ENCODE measurements at regions not wholly inside any gene's neighbourhood (a gene's known extent, or its start where the extent isn't known, plus 50 kb on each side); places are given as distances from the start of the nearest gene placed in this dataset.

DNA sequence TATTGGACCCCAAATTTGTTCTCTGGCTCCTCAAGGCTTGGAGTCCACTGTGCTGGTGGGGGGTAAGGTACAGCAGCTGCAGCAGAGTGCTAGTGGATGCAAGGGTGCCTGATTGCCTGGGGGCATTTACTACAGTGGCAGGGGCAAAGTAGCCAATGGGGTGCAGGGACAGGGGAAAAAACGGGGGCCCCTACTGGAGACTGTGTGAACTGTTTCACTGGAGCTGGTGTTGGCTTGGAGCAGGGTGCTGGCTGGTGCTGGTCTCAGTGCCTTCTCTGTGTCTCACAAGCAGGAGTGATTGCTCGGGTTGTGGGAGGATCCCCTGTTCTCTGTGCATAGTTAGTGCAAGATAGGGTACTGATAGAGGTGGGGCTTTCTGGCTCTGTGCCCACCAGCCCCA is 935.9 kb downstream of the JRKL start:
- DNase-seq = no peak

DNA sequence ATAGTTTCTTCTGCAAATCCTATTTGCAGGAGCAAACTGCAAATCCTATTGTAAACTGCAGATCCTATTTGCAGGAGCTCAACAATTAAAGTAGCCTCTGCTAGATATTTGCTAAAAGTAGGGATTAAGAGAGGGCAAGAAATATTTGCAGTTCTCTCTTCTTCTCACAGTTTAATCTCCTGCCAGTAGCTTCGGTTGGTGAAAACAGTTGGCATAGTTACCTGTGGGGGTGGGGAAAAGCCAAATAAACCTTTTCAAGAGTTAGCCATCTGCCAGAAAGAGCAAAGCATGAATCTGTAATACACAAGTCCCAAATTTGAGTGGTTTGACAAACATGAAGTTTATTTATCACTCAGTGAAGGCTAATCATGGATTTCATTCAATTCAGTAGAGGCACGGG is 942.5 kb downstream of the JRKL start:
- DNase-seq = no peak

DNA sequence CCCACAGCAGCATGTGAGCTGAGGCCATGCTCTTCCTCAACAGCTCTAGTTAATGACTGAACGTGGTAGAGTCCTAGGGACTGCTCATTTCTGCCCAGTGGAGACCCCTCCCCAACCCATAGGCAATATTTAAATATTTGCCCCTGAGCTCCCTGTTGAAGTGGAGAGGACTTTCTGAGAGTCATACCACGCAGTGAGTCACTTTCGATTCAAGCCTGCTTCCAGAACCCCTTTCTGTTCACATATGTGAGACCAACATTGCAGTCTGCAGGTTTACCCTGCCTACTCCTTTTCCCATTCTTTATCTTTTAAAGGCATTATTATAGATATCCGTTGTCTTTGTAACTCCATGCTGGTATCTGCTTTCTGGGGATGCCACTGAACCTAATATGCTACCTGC is 946.3 kb downstream of the JRKL start:
- no peak for DNase-seq

DNA sequence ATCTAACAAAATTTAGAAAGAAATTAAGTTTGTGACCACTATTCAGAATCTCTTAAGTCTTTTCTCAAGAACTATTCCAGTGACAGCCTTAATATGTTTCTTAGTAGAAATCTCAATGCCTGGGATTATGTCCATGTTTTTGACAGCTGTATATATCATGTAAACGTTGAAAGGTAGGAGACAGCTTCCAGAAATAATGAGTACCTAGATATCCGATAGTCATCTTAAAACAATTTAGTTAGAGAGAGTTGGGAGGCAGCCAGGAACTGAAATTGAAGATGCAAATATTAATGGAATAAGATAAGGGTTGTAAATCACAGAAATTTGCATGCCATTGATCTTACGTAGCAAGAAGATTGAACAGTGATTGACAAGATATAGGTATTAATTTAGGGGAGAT is 955.2 kb downstream of the JRKL start:
- no peak for DNase-seq

DNA sequence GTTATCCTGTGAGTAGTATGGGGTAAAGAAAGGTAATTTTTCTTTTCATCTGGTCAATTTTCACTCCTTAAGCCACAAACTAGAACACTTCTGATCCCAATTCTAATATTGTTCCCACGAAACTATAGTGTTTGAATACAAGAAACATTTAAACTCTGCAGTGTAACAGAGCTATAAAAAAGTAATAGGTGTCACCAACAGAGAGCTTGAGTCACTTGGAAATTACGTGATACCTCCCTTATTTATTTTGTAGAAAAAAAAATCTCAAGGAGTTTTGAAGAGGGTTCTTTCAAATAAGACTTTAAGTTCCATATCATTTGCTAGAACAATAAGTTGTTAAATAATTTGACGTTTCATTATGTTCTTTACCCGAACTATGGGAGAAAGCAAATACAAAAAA is 959.4 kb downstream of the JRKL start:
- DNase-seq = no peak

DNA sequence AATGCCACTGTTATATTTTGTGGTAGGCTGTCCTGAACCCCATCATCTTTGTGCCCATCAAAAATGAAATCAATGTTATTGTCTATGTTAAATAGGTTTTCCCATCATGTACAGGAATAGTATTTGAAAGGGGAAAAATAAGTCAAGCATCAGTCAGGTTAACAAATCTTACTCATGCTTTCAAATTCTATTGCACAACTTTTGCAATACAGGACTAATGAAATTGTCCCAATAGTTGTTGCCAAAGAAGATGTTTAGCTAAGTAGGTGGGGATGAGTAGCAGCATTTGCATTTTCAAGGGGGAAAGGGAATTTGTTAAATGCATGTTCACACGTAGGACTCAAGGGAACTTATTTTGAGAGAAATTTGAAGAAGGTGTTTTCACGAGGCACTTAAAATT is 962.1 kb downstream of the JRKL start:
- no peak for DNase-seq

DNA sequence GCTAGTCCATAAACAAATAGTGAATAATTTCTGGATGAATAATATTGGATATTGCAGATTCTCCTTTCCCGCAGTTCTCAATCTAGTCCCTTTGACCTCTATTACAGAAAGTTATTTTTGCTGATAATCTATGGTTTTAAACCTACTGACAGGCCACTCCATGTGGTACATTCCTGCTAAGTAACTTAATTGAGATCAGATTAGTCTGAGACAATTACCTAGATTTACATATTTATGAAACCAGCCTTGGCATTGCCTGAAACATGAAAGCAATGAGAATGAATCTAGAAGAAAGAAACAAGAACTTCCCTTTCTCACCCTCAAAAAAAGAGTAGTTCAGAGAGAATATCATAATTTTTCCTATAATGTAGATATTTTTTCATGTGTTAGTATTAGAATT is 964.2 kb downstream of the JRKL start:
- DNase-seq = no peak

DNA sequence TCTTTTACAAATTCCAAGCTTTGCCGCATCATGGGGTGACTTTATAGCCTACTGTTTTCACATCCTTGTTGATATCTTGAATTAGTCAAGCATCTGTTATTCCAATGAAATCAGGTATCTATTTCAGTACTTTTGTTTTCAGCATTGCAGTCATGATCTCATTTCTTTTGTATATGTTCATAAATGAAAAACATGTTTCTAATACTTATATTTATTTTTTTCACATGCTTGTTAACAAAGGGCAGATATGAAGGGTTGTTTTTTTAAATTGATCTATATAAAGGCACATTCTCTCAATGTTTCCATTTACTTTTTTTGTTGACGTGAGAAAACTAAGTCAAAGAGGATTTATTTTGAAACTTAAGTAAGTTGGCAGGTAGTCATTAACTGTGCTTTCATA is 964.8 kb downstream of the JRKL start:
- no peak for DNase-seq

DNA sequence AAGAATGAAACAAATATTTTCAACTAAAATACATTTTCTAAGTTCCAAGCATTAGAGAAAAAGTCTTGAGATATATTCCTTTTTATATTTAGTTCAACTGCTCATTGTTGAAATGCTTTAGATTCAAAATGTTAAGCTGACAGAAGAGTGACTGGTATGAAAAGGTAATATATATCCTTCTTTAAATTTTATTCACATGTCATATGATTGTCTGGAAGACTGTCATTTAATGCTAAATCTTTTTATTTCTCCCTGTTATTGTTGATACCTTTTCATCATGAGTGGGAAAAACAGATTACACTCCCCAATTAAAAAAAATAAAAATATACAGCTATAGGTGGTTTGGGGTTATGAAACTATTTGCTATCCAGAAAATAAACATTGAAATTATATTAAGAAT is 965.4 kb downstream of the JRKL start:
- no peak for DNase-seq

DNA sequence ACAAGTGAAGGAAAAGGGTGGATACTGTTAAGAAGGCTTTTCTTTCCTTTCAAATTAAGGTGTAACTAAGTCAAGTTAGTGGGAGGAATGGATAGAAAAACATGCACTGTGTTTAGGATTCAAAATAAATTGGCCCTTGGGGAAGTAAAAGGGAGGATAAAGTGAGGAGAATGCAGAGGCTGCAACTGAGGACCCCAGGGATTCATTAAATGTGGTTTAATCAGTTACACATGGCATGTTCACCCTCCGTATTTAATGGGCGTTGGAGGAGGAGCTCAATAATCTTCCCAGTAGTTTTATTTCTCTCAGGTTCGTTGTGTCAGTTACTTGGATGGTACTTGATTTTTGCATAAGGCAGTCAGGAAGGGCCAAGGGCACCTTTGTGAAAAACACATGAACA is 966.3 kb downstream of the JRKL start:
- DNase-seq = no peak

DNA sequence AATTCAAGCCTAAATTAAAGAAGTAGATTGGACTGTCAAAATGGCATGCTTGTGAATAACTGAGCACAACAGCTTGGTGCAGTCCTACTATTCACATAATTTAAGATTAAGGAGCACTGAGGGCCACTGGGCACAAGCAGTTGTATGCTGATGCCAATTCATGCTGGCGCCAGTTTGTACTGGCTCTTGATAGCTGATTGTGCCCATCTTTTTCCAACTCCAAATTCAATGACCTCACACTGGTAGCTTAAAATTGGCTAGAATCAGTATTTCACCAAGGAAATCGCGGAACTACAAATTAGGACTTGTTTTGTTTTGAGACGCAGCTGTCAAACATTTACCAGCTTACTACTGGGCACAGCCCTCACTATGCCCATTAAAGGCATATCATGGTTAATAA is 969.2 kb downstream of the JRKL start:
- DNase-seq = no peak

DNA sequence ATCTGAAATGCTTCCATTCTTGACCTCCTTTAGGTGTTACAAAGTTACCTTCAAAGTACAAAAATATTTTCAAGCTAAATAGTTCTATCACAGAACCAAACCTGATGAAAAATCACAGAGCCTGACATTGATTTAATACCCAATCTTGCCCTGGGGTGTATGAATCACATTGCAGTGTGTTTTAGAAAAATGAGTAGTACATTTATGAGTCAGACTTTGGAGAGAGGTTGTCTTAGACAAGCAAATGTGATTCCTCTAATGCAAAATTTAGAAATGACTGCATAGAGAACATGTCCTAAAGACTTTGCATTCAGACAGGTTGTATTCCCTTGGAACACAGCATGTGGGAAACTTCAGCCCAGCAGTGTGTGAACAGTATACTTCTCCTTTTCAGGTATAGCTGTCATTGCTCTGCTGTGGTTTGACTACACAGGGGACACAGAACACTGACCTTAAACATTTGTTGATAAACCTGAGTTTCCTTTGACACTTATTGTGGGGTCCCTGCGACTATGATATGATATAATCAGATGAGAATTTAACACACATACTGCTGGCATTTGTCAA is 972.1 kb downstream of the JRKL start:
- DNase-seq = no peak

DNA sequence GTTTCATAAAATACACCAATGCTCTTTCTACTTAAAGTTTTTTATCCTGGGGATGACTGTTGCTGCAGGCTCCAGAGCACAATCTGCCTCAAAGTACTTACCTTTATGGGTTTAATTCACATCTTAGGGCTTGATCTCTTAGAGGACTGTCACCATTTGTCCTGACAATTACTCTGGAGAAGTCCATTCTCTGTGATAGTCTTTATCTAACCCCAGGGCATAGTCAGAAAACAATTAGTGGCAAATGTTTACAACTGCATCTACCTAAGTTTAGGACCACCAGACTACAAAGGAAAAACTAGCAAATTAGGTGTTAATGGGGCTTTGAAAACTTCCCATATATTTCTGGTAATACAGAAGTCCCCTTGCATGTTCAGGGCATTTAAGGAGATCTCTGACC is 973.5 kb downstream of the JRKL start:
- DNase-seq = no peak

DNA sequence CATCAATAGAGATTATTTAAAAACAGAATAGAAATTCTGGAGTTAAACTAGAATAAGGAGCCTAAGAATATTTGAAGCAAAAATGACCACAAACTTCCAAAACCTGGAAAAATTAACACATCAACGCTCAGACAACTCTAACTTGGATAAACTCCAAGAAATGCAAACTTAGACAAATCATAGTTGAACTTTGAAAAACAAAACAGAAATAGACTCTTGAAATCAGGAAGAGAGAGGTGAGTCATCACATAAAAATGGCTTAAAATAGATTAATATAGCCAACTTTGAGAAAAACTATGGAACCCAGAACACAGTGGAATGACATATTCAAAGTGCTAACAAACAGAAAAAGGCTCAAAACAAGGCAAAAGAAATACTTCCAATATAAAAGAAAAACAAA is 974.2 kb downstream of the JRKL start:
- DNase-seq = peak; percentile 3

DNA sequence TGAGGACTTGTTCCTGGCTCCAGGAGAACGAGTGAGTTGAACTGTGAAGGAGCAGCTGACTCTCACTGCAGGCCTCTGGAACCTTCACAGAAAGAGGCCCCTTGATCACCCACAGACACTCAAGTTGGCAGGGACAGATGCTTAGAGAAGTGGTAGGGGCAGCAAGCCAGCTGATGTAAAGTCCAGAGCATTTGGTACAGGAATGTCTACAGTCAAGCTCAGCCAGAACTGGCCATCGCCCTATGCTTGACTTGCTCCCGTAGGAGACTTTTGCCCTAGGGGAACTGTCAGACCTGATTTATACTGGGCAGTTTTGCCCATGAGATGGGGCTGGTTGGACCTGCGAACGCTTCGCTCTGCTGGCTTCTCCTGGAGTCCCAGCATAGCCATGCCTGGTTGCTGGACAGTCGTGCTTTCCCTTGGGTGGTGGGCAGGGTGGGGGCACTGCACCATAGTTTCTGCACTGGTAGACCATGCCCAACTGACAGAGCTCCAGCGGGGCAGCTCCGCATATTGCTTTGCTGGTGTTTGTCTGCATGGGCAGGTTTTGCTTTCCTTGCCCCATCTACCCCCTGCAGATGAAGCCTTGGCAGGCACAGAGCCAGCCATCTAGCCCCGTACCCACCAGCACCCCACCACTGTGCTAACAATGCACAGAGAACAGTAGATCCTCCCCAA is 977.7 kb downstream of the JRKL start:
- DNase-seq = no peak

DNA sequence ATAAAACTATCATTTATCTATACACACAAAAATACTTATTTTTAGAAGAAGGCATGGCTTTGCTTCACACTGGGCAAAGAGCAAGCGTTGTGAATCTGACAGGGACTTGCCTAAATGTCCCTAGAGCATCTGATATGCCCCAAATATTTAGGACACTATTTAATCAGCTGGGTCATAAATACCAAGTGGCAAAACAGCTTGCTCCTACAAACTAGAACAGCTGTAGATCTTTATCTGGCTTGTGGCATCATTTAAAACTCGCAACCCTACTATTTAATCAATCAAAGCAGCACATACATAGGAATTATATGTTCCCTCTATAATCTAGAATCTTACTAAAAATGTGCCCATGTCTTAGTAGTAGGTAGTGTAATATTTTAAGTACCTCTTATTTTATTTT is 999.5 kb downstream of the JRKL start:
- DNase-seq = no peak

DNA sequence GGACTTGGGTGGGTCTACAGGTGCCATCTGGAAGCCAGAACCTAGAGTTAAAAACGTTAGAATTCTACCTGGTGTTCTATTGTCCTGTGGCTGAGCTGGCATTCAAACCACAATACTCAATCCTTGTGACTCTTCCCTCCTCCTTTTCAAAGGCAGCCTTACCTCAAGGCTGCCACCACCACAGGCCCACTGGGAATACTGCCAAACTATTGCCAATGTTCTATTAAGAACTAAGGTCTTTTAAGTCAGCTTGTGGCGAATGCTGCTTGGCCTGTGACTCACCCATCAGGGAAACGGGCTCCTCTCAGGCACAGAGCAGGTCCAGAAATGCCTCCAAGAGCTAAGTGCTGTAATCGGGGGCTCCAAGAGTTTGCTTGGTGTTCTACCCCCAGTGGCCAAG is 1008.4 kb downstream of the JRKL start:
- no peak for DNase-seq

DNA sequence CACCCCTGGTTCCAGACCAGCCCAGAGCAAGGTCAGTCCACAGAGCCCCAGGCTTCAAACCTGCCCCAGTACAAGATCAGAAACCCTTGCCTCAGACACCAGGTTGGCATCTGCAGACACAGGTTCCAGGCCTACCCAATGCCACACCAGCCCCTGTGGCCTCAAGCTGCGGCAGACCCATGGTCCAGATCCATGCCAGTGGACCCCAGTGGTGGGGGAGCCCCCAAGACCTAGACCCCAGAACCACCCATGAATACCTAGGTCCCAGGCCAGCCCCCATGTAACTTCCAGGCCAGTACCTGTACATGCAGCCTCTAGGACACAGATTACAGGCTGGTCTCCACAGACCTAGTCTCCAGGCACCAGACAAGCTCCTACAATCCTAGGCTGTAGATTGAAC is 1019.3 kb downstream of the JRKL start:
- DNase-seq = no peak

DNA sequence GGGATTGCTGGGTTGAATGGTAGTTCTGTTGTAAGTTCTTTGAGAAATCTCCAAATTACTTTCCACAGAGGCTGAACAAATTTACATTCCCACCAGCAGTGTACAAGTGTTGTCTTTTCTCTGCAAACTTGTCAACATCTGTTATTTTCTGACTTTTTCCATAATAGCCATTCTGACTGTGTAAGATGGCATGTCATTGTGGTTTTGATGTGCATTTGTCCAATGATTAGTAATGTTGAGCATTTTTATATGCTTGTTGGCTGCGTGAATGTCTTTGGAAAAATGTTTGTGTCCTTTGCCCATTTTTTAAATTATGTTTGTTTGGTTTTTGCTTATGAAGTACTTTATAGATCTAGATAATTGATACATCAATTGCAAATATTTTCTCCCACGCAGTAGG is 1025.0 kb downstream of the JRKL start:
- no peak for DNase-seq

DNA sequence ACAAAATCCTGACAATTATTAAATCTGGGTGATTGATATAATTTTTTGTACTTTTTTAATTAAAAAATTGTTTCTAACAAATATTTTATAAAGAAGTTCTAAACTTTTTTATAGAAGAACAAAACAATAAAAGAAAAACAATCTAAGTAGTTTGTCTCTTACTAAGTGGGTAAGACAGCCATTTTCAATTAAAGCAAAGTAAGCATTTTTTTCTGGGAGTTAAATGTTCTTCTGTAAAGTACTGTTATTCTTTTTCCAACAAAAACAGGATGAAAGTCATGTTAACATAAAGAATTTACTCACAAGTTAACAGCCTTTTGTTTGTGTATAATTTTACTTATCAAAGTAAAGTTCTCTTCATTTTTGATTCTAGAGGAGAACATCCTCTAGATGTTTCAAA is 1029.9 kb downstream of the JRKL start:
- no peak for DNase-seq

DNA sequence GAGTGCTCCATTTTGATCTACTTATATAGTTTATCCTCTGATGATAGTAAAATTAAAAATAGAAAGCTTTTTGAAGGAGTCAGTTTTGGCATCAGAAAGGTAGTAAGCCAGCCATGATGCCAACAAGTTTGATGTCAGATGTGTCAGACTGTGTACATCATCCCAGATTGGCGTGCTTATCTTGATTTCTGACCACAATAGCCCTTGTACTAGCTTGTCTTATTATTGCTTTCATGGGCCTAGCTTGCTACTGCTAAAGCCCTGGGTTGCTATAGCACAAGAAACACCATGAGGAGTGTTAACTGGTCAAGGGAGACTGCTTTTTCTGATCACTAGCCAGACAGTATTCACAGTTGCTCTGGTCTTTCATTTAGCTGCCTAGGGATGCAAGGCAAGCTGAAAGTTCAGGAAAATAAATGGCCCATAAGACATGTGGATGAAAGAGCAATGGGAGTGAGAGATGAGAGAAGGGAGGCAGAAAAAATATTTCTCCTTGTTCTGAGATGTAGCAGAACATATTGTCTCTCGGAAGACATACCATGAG is 1038.5 kb downstream of the JRKL start:
- DNase-seq = no peak

DNA sequence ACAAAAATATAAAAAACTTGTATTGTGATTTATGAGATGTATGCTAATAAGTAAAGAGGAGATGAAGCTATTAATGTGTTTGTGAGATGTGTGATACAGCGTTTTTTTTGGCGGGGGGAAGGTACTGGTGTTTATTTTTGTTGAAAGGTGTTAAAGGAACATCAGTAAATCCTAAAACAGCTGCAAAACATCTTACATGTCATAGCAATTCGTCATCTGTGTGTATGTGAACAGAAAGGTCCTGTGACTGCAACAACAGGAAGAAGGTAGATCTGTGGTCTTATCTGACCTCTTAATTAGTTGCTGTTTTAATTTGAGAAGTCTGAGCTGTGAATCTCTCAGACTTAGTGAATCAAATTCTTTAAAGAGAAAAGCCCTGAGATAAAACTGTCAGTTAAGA is 1041.1 kb downstream of the JRKL start:
- no peak for DNase-seq

DNA sequence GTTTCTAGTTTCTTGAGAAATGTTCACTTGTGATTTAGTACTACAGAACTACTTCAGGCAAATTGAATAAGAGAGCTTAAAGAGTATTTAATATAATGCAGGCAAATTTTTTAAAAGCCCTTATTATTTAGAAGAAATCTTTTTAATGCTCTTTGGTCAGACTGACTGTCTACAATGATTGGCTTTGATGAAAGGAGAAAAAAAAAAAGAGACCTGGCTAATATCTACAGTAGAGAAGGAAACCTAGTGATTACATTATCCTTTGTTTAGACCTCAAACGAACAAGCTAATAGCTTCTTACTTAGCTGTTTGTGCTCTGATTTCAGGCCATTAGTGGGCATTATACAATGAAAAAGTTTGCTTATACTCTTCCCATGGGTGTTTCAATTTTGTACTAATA is 1043.1 kb downstream of the JRKL start:
- no peak for DNase-seq

DNA sequence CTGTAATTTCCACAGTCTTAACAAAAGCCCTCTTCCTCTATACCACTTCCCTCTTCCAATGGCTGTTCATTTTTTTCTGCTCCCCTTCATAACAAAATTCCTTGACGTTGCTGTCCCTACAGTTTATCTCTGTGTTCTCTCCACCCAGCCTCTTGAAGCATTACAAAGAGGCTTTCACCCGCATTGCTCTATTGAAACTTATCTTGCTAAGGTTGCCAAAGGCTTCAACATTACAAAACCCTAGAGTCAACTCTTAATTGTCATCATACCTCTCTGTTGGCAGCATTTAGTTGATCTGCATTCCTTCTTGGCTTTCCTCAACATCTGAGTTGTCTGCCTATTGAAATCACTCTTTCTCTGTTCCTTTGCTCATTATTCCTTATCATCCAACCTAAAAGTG is 1055.7 kb downstream of the JRKL start:
- DNase-seq = no peak

DNA sequence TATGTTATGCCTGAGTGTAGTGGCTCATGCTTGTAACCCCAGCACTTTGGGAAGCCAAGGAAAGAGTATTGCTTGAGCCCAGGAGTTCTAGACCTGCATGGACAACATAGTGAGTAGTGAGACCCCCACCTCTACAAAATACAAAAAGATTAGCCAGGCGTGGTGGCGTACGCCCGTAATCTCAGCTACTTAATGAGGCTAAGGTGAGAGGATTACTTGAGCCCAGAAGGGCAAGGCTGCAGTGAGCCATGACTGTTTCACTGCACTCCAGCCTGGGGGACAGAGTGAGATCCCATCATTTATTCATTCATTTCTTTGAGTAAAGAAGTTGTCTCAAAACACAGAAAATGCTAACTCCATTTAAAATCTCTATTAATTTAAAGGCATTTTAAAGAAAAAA is 1061.6 kb downstream of the JRKL start:
- DNase-seq = no peak
